GM12878 (cell line): ENCODE measurements at regions not wholly inside any gene's neighbourhood (a gene's known extent, or its start where the extent isn't known, plus 50 kb on each side); places are given as distances from the start of the nearest gene placed in this dataset.

Experiments used
- ATAC-seq: fragments of 200-7000 bp; cut with Tn5 transposase; 3 replicates; pipeline ENCODE4 v1.9.1; 2020; ENCODE audit warnings: mild to moderate bottlenecking, moderate library complexity
- BruUV-seq: library from RNA; stranded (reverse); fragments of 400-500 nt; replicated peaks from 2 replicates; lab custom pipeline; 2021; lab: Mats Ljungman, UMichigan
- CTCF ChIA-PET: fragments of 300-600 bp; sonication (Branson Sonifier 250); formaldehyde crosslinking; extraction: SDS; loops from one replicate; lab custom pipeline; 2021; ENCODE audit warnings: inconsistent platforms; lab: Yijun Ruan, JAX
- POLR2A ChIA-PET: fragments of 350-600 bp; formaldehyde crosslinking; extraction: SDS; loops from one replicate; lab custom pipeline; 2021; ENCODE audit warnings: inconsistent platforms; lab: Charles Lee
- RAD21 ChIA-PET: fragments of 300-600 bp; sonication (Branson Sonifier 250); formaldehyde crosslinking; loops from one replicate; lab custom pipeline; 2023; ENCODE audit warnings: antibody characterized with exemption; ENCODE audit not compliant: unreplicated experiment; lab: Charles Lee
- SMC1A ChIA-PET: fragments of 300-600 bp; sonication (Branson Sonifier 250); formaldehyde crosslinking; loops from one replicate; lab custom pipeline; 2023; ENCODE audit not compliant: unreplicated experiment, uncharacterized antibody; lab: Charles Lee
- DNase-seq: peaks from one replicate; pipeline ENCODE4 v3.0.0-alpha.2; 2011; ENCODE audit warnings: low read depth, low spot score
- FAIRE-seq: peaks from 3 replicates; lab custom pipeline; 2011; peaks lifted over from hg19 to GRCh38; lab: Jason Lieb, UNC
- H2AFZ ChIP-seq: 2 replicates; pipeline ENCODE4 v1.6.0; 2011; ENCODE audit warnings: low read depth, low read length, control low read depth; ENCODE audit not compliant: control insufficient read depth
- H3K27ac ChIP-seq: 2 replicates; pipeline ENCODE4 v1.5.1; 2011; ENCODE audit warnings: control low read depth; ENCODE audit not compliant: control insufficient read depth, insufficient read depth
- H3K27me3 ChIP-seq, 2 experiments: replicated peaks in 1 of 2; 2 replicates each; pipeline versions ENCODE4 v1.6.0 to v1.6.1; 2011; ENCODE audit warnings: low read length in 1 of 2; ENCODE audit not compliant: control insufficient read depth in 2 of 2, insufficient read depth in 2 of 2
- H3K36me3 ChIP-seq, 2 experiments: 2 replicates each; pipeline ENCODE4 v1.5.1; 2011; ENCODE audit warnings: low read length in 1 of 2; ENCODE audit not compliant: control insufficient read depth in 2 of 2, insufficient read depth in 2 of 2
- H3K4me1 ChIP-seq: 2 replicates; pipeline ENCODE4 v1.6.1; 2011; ENCODE audit warnings: mild to moderate bottlenecking, low read length, moderate library complexity, mixed read lengths; ENCODE audit not compliant: control insufficient read depth, insufficient read depth
- H3K4me2 ChIP-seq: 2 replicates; pipeline ENCODE4 v1.6.0; 2011; ENCODE audit warnings: control low read depth; ENCODE audit not compliant: control insufficient read depth, insufficient read depth
- H3K4me3 ChIP-seq: fragments of 200-600 bp; sonication (generic); 2 replicates; pipeline ENCODE4 v1.5.1; 2016
- H3K79me2 ChIP-seq: 2 replicates; pipeline ENCODE4 v1.6.0; 2011; ENCODE audit warnings: low read length; ENCODE audit not compliant: control insufficient read depth, insufficient read depth
- H3K9ac ChIP-seq: 2 replicates; pipeline ENCODE4 v1.8.0; 2011; ENCODE audit warnings: low read length, control low read depth, mixed read lengths; ENCODE audit not compliant: control insufficient read depth, insufficient read depth
- H3K9me3 ChIP-seq: replicated peaks from 3 replicates; pipeline ENCODE4 v1.5.1; 2011; ENCODE audit warnings: mild to moderate bottlenecking, low read length; ENCODE audit not compliant: control insufficient read depth, insufficient read depth
- H4K20me1 ChIP-seq: 2 replicates; pipeline ENCODE4 v1.6.0; 2011; ENCODE audit not compliant: control insufficient read depth, insufficient read depth
- KDM1A ChIP-seq: fragments of 200-600 bp; sonication (generic); IDR thresholded peaks from 2 replicates; pipeline ENCODE4 v1.6.1; 2016; ENCODE audit warnings: borderline replicate concordance
- NFYB ChIP-seq: IDR thresholded peaks from 2 replicates; pipeline ENCODE4 v1.6.1; 2011; ENCODE audit warnings: low read depth, mild to moderate bottlenecking, low read length, improper control_type of control experiment, moderate library complexity; ENCODE audit not compliant: insufficient read depth
- NR2F1 ChIP-seq: fragments of 450-650 bp; conservative IDR thresholded peaks from 2 replicates; pipeline ENCODE4 v1.6.1; 2017; ENCODE audit warnings: mild to moderate bottlenecking
- SIX5 ChIP-seq: IDR thresholded peaks from 2 replicates; pipeline ENCODE4 v1.6.1; 2011; ENCODE audit warnings: mild to moderate bottlenecking, low read depth, low read length, moderate library complexity; ENCODE audit not compliant: severe bottlenecking
- SMC3 ChIP-seq: IDR thresholded peaks from 2 replicates; pipeline ENCODE4 v1.6.1; 2011; ENCODE audit warnings: low read length, improper control_type of control experiment, borderline replicate concordance
- SUPT20H ChIP-seq: IDR thresholded peaks from 2 replicates; pipeline ENCODE4 v1.6.1; 2011; ENCODE audit warnings: low read depth, mild to moderate bottlenecking, low read length, moderate library complexity, borderline replicate concordance; ENCODE audit not compliant: control insufficient read depth
- SUZ12 ChIP-seq: fragments of 200-600 bp; sonication (generic); IDR thresholded peaks from one replicate; pipeline ENCODE4 v1.6.1; 2018; ENCODE audit warnings: antibody characterized with exemption, mild to moderate bottlenecking; ENCODE audit not compliant: unreplicated experiment
- TAF1 ChIP-seq: IDR thresholded peaks from 2 replicates; pipeline ENCODE4 v1.6.1; 2011; ENCODE audit warnings: mild to moderate bottlenecking, low read depth, low read length, borderline replicate concordance
- TCF3 ChIP-seq: IDR thresholded peaks from 2 replicates; pipeline ENCODE4 v1.6.1; 2012; ENCODE audit warnings: low read depth, mild to moderate bottlenecking, low read length, borderline replicate concordance; ENCODE audit not compliant: insufficient read depth
- WGBS: methylation state at CpG from one replicate; pipeline ENCODE4 v1.1.6; 2016; ENCODE audit warnings: low lambda C conversion rate; ENCODE audit not compliant: insufficient replicate concordance, insufficient coverage; ENCODE audit errors: missing lambda C conversion rate; 5-methylcytosine and 5-hydroxymethylcytosine counted together
- in situ Hi-C: fragments of 300-500 bp; cut with MboI; formaldehyde crosslinking; loops from 9 replicates; pipeline ENCODE4 v1.14.3; 2018; ENCODE audit warnings: mixed read lengths
- intact Hi-C: fragments of 100-400 bp; cut with micrococcal nuclease; formaldehyde crosslinking; loops from one replicate; pipeline ENCODE4 v1.14.2; 2022; ENCODE audit not compliant: unreplicated experiment
- TF ChIP-seq, protein P1 (sequence below): IDR thresholded peaks from 2 replicates; pipeline ENCODE4 v1.6.1; 2012; ENCODE audit warnings: improper control_type of control experiment, low read depth, low read length; ENCODE audit not compliant: insufficient replicate concordance
- TF ChIP-seq, protein P2 (sequence below): IDR thresholded peaks from 2 replicates; pipeline ENCODE4 v1.6.1; 2011; ENCODE audit warnings: borderline replicate concordance, low read depth, mild to moderate bottlenecking, moderate library complexity, mixed read lengths, low read length; ENCODE audit not compliant: insufficient read depth; ENCODE audit errors: extremely low read length
- TF ChIP-seq, protein P3 (sequence below): fragments of 450-650 bp; conservative IDR thresholded peaks from 2 replicates; pipeline ENCODE4 v1.6.1; 2017; ENCODE audit warnings: mild to moderate bottlenecking, moderate library complexity
- TF ChIP-seq, protein P4 (sequence below): fragments of 450-650 bp; IDR thresholded peaks from 2 replicates; pipeline ENCODE4 v1.6.1; 2017; ENCODE audit warnings: antibody characterized with exemption, mild to moderate bottlenecking, moderate library complexity

DNA sequence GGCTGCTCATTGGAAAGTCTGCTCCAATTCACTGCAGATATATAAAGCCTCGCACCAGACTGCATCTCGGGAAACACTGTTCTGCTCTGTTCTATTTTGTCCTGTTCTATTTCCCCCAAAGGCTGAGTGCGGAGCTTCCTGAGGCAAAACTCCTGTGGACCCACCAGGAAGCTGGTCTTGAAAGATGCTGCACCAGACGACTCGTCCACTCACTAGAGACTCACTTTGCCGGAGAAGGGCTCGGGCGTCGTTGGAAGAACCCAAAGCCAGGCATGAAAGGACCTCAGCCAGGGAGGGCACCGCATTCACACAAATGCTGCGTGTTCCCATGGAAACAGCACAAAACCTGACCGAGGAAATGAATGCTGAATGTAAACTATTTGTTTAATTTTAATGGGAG is 331.2 kb upstream of the SFSWAP start:
- no TSS peak for BruUV-seq
- no peak overlapping the region for H3K27ac ChIP-seq
- 37% methylated on average over 12 of the region's 12 CpGs for WGBS
- FAIRE-seq: no peak
- ChIA-PET SMC1A (no interaction called here), POLR2A (no interaction called here), RAD21 (no interaction called here), CTCF (interaction anchor here (0.6 kb wide), 1 partner anchor 20 kb away, joined by 5 read pairs; no protein-coding TSS in a partner anchor)
- DNase-seq: no peak
- intact Hi-C loops: no loop called here
- H2AFZ ChIP-seq: no peak overlapping the region
- H3K9me3 ChIP-seq: no peaks in the 10 kb centered on the region; the same call in 2 of the 3 replicates
- H3K4me1 ChIP-seq: no peaks in the 10 kb centered on the region
- in situ Hi-C loops: no loop called here
- H3K4me2 ChIP-seq: no peak overlapping the region
- H3K9ac ChIP-seq: no peak overlapping the region
- no peaks in the 10 kb centered on the region for H3K79me2 ChIP-seq
- no peak overlapping the region for H3K4me3 ChIP-seq
- no peaks in the 10 kb centered on the region for H3K36me3 ChIP-seq
- H4K20me1 ChIP-seq: no peaks in the 10 kb centered on the region
- H3K27me3 ChIP-seq: no peaks in the 10 kb centered on the region; a peak in 1 of 4 replicates
- ATAC-seq: no peak
- TF ChIP-seq SIX5 (no peak), NFYB (no peak), KDM1A (no peak), NR2F1 (no peak), SUPT20H (no peak), SMC3 (no peak), SUZ12 (no peak), TAF1 (no peak), TCF3 (no peak)
- TF ChIP-seq, protein P1, sequence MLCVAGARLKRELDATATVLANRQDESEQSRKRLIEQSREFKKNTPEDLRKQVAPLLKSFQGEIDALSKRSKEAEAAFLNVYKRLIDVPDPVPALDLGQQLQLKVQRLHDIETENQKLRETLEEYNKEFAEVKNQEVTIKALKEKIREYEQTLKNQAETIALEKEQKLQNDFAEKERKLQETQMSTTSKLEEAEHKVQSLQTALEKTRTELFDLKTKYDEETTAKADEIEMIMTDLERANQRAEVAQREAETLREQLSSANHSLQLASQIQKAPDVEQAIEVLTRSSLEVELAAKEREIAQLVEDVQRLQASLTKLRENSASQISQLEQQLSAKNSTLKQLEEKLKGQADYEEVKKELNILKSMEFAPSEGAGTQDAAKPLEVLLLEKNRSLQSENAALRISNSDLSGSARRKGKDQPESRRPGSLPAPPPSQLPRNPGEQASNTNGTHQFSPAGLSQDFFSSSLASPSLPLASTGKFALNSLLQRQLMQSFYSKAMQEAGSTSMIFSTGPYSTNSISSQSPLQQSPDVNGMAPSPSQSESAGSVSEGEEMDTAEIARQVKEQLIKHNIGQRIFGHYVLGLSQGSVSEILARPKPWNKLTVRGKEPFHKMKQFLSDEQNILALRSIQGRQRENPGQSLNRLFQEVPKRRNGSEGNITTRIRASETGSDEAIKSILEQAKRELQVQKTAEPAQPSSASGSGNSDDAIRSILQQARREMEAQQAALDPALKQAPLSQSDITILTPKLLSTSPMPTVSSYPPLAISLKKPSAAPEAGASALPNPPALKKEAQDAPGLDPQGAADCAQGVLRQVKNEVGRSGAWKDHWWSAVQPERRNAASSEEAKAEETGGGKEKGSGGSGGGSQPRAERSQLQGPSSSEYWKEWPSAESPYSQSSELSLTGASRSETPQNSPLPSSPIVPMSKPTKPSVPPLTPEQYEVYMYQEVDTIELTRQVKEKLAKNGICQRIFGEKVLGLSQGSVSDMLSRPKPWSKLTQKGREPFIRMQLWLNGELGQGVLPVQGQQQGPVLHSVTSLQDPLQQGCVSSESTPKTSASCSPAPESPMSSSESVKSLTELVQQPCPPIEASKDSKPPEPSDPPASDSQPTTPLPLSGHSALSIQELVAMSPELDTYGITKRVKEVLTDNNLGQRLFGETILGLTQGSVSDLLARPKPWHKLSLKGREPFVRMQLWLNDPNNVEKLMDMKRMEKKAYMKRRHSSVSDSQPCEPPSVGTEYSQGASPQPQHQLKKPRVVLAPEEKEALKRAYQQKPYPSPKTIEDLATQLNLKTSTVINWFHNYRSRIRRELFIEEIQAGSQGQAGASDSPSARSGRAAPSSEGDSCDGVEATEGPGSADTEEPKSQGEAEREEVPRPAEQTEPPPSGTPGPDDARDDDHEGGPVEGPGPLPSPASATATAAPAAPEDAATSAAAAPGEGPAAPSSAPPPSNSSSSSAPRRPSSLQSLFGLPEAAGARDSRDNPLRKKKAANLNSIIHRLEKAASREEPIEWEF: no peak
- TF ChIP-seq, protein P2, sequence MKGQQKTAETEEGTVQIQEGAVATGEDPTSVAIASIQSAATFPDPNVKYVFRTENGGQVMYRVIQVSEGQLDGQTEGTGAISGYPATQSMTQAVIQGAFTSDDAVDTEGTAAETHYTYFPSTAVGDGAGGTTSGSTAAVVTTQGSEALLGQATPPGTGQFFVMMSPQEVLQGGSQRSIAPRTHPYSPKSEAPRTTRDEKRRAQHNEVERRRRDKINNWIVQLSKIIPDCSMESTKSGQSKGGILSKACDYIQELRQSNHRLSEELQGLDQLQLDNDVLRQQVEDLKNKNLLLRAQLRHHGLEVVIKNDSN: no peak
- TF ChIP-seq, protein P3, sequence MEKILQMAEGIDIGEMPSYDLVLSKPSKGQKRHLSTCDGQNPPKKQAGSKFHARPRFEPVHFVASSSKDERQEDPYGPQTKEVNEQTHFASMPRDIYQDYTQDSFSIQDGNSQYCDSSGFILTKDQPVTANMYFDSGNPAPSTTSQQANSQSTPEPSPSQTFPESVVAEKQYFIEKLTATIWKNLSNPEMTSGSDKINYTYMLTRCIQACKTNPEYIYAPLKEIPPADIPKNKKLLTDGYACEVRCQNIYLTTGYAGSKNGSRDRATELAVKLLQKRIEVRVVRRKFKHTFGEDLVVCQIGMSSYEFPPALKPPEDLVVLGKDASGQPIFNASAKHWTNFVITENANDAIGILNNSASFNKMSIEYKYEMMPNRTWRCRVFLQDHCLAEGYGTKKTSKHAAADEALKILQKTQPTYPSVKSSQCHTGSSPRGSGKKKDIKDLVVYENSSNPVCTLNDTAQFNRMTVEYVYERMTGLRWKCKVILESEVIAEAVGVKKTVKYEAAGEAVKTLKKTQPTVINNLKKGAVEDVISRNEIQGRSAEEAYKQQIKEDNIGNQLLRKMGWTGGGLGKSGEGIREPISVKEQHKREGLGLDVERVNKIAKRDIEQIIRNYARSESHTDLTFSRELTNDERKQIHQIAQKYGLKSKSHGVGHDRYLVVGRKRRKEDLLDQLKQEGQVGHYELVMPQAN: no peak
- TF ChIP-seq, protein P4, sequence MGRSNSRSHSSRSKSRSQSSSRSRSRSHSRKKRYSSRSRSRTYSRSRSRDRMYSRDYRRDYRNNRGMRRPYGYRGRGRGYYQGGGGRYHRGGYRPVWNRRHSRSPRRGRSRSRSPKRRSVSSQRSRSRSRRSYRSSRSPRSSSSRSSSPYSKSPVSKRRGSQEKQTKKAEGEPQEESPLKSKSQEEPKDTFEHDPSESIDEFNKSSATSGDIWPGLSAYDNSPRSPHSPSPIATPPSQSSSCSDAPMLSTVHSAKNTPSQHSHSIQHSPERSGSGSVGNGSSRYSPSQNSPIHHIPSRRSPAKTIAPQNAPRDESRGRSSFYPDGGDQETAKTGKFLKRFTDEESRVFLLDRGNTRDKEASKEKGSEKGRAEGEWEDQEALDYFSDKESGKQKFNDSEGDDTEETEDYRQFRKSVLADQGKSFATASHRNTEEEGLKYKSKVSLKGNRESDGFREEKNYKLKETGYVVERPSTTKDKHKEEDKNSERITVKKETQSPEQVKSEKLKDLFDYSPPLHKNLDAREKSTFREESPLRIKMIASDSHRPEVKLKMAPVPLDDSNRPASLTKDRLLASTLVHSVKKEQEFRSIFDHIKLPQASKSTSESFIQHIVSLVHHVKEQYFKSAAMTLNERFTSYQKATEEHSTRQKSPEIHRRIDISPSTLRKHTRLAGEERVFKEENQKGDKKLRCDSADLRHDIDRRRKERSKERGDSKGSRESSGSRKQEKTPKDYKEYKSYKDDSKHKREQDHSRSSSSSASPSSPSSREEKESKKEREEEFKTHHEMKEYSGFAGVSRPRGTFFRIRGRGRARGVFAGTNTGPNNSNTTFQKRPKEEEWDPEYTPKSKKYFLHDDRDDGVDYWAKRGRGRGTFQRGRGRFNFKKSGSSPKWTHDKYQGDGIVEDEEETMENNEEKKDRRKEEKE: no peak
